T-cell (primary cell): ENCODE measurements at regions not wholly inside any gene's neighbourhood (a gene's known extent, or its start where the extent isn't known, plus 50 kb on each side); places are given as distances from the start of the nearest gene placed in this dataset.
"Not testable (repeated sequence)": the region's sequence is repeated elsewhere in the genome, so short reads cannot be mapped to it uniquely, and the experiment has no call there.

Experiments
- ATAC-seq, 4 experiments: fragments of 200-7000 bp in 3 of 4; fragments of 150-1000 bp in 1 of 4; cut with Tn5 transposase; replicated peaks in 1 of 4; 1 replicate in 3 of 4; 2 replicates in 1 of 4; pipeline ENCODE4 v1.10.0; 2021; ENCODE audit warnings: moderate library complexity in 3 of 4, mild to moderate bottlenecking in 2 of 4, moderate number of reproducible peaks in 1 of 4
- CTCF ChIA-PET, 2 donors: fragments of 300-600 bp; sonication (Branson Sonifier 250); formaldehyde crosslinking; loops; one replicate each; lab custom pipeline; 2022; ENCODE audit warnings: antibody characterized with exemption in 2 of 2; lab: Charles Lee
- POLR2A ChIA-PET, 2 donors: fragments of 300-600 bp; sonication (Branson Sonifier 250); formaldehyde crosslinking; loops; one replicate each; lab custom pipeline; 2022; ENCODE audit warnings: antibody characterized with exemption in 2 of 2; lab: Charles Lee
- DNase-seq, 35 experiments: peaks; one replicate each; pipeline versions ENCODE4 v3.0.0 to v3.0.0-alpha.2; 2013 to 2023
- H3K27ac ChIP-seq: one replicate; pipeline ENCODE4 v1.5.1; 2013; ENCODE audit warnings: low read length
- H3K27me3 ChIP-seq, 2 experiments: replicated peaks in 1 of 2; 1 replicate in 1 of 2; 2 replicates in 1 of 2; pipeline versions ENCODE4 v1.6.1 to v1.7.0; 2013; ENCODE audit warnings: low read length in 1 of 2, mixed read lengths in 1 of 2; ENCODE audit not compliant: control insufficient read depth in 2 of 2, insufficient read depth in 2 of 2; ENCODE audit errors: extremely low read depth in 1 of 2
- H3K36me3 ChIP-seq, 2 donors: 1 replicate in 1 of 2; 2 replicates in 1 of 2; pipeline versions ENCODE4 v1.6.1 to v1.7.0; 2013; ENCODE audit warnings: low read length in 1 of 2; ENCODE audit not compliant: control insufficient read depth in 2 of 2, insufficient read depth in 1 of 2; ENCODE audit errors: extremely low read depth in 1 of 2
- H3K4me1 ChIP-seq, 2 experiments: 1 replicate in 1 of 2; 2 replicates in 1 of 2; pipeline versions ENCODE4 v1.6.1 to v1.7.0; 2013; ENCODE audit warnings: low read length in 2 of 2, mixed read lengths in 1 of 2; ENCODE audit not compliant: insufficient read depth in 2 of 2, control insufficient read depth in 1 of 2; ENCODE audit errors: extremely low read depth in 1 of 2
- H3K4me3 ChIP-seq, 2 donors: 1 replicate in 1 of 2; 2 replicates in 1 of 2; pipeline versions ENCODE4 v1.5.1 to v1.7.0; 2013; ENCODE audit warnings: mild to moderate bottlenecking in 2 of 2, low read length in 1 of 2, moderate library complexity in 1 of 2; ENCODE audit not compliant: control insufficient read depth in 1 of 2; ENCODE audit errors: extremely low read depth in 1 of 2
- H3K9me3 ChIP-seq: 2 replicates; pipeline ENCODE4 v1.7.0; 2013
- H3K27ac Mint-ChIP-seq, 2 donors: one replicate each; pipeline ENCODE4 v1.8.0; 2020 to 2021; ENCODE audit warnings: mild to moderate bottlenecking in 2 of 2, mixed read lengths in 2 of 2
- H3K27me3 Mint-ChIP-seq, 2 donors: one replicate each; pipeline ENCODE4 v1.8.0; 2021 to 2022; ENCODE audit warnings: mixed read lengths in 2 of 2
- H3K36me3 Mint-ChIP-seq: one replicate; pipeline ENCODE4 v1.8.0; 2021; ENCODE audit warnings: mixed read lengths
- H3K4me1 Mint-ChIP-seq, 3 donors: one replicate each; pipeline ENCODE4 v1.8.0; 2020 to 2022; ENCODE audit warnings: mixed read lengths in 3 of 3, mild to moderate bottlenecking in 1 of 3
- H3K4me3 Mint-ChIP-seq, 3 donors: one replicate each; pipeline ENCODE4 v1.8.0; 2020 to 2022; ENCODE audit warnings: mild to moderate bottlenecking in 3 of 3, mixed read lengths in 3 of 3, moderate library complexity in 3 of 3
- H3K9me3 Mint-ChIP-seq, 3 donors: one replicate each; pipeline ENCODE4 v1.8.0; 2020 to 2022; ENCODE audit warnings: mixed read lengths in 3 of 3
- WGBS: methylation state at CpG from one replicate; pipeline ENCODE4 v1.1.5; 2013; ENCODE audit warnings: missing lambda C conversion rate; ENCODE audit not compliant: insufficient coverage; 5-methylcytosine and 5-hydroxymethylcytosine counted together

DNA sequence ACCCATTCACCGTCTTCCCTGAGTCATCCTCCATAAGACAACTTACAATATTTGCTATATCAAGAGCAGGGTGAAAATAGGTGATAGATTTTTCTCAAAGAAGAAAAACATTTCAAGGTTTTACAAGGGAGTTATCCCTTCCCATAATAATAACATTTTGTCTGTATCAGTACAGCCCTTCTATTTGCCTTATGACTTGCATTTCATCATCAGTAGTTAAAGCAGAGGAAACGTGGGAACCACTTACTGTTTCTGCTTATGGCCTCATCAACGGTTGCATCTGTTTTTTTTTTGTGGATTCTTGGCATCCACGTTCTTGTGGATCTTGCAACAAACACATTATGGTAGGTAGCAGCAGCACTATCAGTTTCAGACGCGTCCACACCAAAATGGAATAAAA lies 678.4 kb upstream of the DEFB115 start:
- H3K4me1 Mint-ChIP-seq, ATAC-seq, H3K27ac ChIP-seq, H3K36me3 Mint-ChIP-seq, H3K36me3 ChIP-seq, CTCF ChIA-PET, H3K4me1 ChIP-seq, H3K27me3 Mint-ChIP-seq, H3K27ac Mint-ChIP-seq, H3K4me3 ChIP-seq, H3K9me3 ChIP-seq, H3K27me3 ChIP-seq, DNase-seq, POLR2A ChIA-PET, H3K4me3 Mint-ChIP-seq: not testable (repeated sequence)
- no CpG with 5 or more reads among the region's 6 CpGs for WGBS
- H3K9me3 Mint-ChIP-seq = peaks cover 4 to 14% (median 5%) of the 10 kb centered on the region in 3 donors

DNA sequence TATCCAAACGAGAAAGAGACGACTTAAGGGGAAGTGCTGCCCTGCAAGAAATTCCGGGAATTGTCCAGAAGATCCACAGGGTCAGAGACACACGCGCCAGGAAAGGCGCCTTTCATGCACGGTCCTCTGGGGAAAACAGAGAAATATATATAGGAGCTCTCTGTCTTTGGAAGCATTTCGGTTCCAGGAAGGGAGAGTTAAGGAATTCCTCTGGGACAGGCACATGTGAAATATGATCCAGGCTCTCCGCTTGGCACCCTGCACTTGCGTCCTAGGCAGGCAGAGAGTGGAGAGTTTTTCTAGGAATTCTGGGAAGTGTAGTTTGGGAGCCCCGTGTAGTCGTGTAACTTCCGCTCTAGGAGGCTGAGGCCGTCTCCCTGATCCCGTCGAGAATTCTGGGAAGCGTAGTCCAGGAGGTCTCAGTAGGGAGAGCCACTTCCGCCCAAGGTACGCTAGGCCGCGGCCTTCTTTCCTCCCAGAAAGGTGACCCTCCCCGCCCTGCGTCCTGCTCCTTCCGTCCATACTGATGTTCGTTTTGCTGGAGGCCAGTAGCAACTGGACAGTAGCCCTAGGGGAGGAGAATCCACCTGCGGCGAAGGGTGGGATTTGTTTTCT lies 677.5 kb upstream of the DEFB115 start:
- H3K27me3 Mint-ChIP-seq, H3K36me3 ChIP-seq, H3K9me3 ChIP-seq, H3K27ac Mint-ChIP-seq, H3K4me3 Mint-ChIP-seq, CTCF ChIA-PET, H3K4me1 ChIP-seq, POLR2A ChIA-PET, ATAC-seq, H3K27ac ChIP-seq, H3K4me1 Mint-ChIP-seq, DNase-seq, H3K4me3 ChIP-seq, H3K27me3 ChIP-seq, H3K36me3 Mint-ChIP-seq: not testable (repeated sequence)
- 31% methylated on average over 13 of the region's 27 CpGs for WGBS
- H3K9me3 Mint-ChIP-seq = peaks cover 2 to 14% (median 5%) of the 10 kb centered on the region in 3 donors

DNA sequence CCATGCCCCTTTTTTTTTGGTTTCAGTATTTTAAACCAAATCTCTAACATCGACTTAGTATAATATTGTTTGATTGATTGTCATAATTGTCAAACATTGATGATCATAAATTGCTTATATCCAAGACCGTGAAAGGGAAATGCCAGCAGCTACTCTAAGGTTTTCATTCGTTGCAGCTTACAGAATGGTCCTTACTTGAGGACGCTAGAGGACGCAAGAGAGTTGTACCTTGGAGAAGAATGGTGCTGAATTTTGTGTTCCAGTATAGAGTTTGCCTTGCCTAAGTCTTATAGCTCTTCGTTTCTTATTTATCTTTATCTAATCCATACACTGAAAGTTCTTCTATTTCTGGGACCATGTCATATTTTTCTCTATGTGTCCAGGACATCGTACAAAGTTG lies 675.6 kb upstream of the DEFB115 start:
- H3K27me3 Mint-ChIP-seq, H3K36me3 Mint-ChIP-seq, POLR2A ChIA-PET, H3K4me3 ChIP-seq, H3K4me1 Mint-ChIP-seq, H3K27ac ChIP-seq, H3K36me3 ChIP-seq, H3K4me3 Mint-ChIP-seq, CTCF ChIA-PET, DNase-seq, ATAC-seq, H3K27ac Mint-ChIP-seq, H3K9me3 ChIP-seq, H3K4me1 ChIP-seq, H3K27me3 ChIP-seq: not testable (repeated sequence)
- H3K9me3 Mint-ChIP-seq = peaks cover 2 to 14% (median 5%) of the 10 kb centered on the region in 3 donors
- WGBS = 67% methylated on average over 1 of the region's 7 CpGs

DNA sequence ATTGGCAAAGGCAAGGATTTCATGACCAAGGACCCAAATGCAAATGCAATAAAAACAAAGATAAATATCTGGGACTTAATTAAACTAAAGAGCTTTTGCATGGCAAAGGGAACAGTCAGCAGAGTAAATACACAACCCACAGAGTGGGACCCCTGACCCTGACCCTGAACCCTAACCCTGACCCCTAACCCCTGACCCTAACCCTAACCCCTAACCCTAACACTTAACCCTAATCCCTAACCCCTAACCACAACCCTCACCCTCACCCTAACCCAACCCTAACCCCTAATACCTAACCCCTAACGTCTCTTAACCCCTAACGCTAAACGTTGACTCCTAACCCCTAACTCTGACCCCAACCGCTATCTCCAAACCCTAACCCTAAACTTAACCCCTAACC lies 673.1 kb upstream of the DEFB115 start:
- H3K27me3 ChIP-seq, H3K27ac ChIP-seq, H3K36me3 ChIP-seq, H3K4me1 Mint-ChIP-seq, CTCF ChIA-PET, H3K9me3 ChIP-seq, H3K27me3 Mint-ChIP-seq, H3K36me3 Mint-ChIP-seq, DNase-seq, H3K4me1 ChIP-seq, H3K4me3 ChIP-seq, H3K27ac Mint-ChIP-seq, POLR2A ChIA-PET, H3K4me3 Mint-ChIP-seq, ATAC-seq: not testable (repeated sequence)
- H3K9me3 Mint-ChIP-seq = peaks cover 2 to 11% (median 5%) of the 10 kb centered on the region in 3 donors
- no CpG with 5 or more reads among the region's 4 CpGs for WGBS

DNA sequence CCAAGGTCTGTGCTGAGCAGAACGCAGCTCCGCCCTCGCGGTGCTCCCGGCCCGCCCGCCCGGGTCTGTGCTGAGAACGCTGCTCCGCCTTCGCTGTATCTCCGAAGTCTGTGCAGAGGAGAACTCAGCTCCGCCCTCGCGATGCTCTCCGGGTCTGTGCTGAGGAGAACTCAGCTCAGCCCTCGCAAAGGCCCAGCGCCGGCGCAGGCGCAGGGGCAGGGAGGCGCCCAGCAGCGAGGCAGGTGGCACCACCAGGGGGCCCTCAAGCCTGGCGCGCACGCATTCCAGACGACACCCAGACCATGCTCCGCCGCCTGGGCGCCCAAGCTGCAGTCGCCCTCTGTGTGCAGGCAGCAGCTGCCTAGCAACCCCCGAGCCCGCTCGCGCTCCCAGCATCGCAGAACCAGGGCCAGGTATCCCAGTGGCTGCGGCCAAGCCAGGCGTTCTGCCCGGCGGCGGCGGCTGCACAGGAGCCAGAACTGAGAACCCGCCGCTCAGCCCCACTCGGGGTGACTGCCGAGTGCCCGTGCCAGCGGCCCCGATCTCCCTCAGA lies 672.1 kb upstream of the DEFB115 start:
- H3K9me3 Mint-ChIP-seq, H3K27me3 ChIP-seq, ATAC-seq, H3K4me3 ChIP-seq, H3K36me3 ChIP-seq, H3K4me1 Mint-ChIP-seq, H3K4me1 ChIP-seq, H3K36me3 Mint-ChIP-seq, POLR2A ChIA-PET, H3K9me3 ChIP-seq, H3K4me3 Mint-ChIP-seq, CTCF ChIA-PET, H3K27ac Mint-ChIP-seq, H3K27me3 Mint-ChIP-seq, H3K27ac ChIP-seq: not testable (repeated sequence)
- DNase-seq = peak in 2 of 35 experiments; percentile 4
- WGBS = 50% methylated on average over 30 of the region's 49 CpGs

DNA sequence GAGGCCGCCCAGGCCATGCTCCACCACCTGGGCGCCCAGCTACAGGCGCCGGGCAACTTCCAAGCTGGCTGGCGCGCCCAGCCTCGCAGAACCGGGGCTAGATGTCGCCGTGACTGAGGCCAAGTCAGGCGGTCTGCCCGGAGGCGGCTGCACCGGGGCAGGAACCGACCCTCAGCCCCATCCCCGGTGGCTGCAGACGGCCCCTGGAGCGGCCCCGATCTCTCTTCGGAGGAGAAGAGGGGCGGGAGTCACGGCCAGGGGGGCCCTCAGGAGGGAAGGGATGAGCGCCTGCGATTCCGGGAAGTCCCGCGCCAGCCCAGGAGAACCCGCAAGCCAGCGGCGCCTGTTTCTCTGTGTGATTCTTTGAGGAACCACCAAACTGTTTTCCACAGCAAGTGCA lies 671.3 kb upstream of the DEFB115 start:
- H3K4me1 Mint-ChIP-seq, H3K36me3 Mint-ChIP-seq, ATAC-seq, H3K36me3 ChIP-seq, DNase-seq, H3K27ac ChIP-seq, POLR2A ChIA-PET, H3K27me3 ChIP-seq, H3K27me3 Mint-ChIP-seq, H3K9me3 ChIP-seq, H3K9me3 Mint-ChIP-seq, H3K4me1 ChIP-seq, CTCF ChIA-PET, H3K4me3 Mint-ChIP-seq, H3K27ac Mint-ChIP-seq, H3K4me3 ChIP-seq: not testable (repeated sequence)
- WGBS = 24% methylated on average over 17 of the region's 30 CpGs

DNA sequence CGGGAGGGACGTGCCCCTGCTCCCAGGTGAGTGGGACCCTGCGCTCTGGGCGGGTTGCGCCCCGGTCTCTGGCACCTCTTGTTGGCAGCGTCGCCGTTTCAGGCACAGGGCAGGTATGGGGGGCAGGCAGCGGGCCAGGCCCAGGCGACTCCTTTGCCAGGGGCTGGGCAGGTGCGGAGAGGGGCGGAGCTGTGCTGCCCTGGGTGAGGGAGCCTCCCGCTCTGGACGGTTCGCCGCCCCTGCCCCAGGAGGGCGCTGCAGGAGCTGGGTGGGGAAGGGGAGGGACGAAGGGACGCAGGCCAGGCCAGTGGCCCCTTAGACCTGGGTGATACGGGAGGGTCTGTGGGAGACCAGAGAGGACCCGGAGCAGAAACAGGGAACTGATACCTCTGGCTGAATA lies 663.9 kb upstream of the DEFB115 start:
- POLR2A ChIA-PET = no interaction called here
- H3K4me1 Mint-ChIP-seq = no peaks in the 10 kb centered on the region
- peaks cover 0 to 7% (median 0%) of the 10 kb centered on the region in 3 donors for H3K9me3 Mint-ChIP-seq
- H3K4me3 Mint-ChIP-seq = no peak overlapping the region
- Histone ChIP-seq H3K27ac (no peak overlapping the region), H3K9me3 (no peaks in the 10 kb centered on the region), H3K4me1 (no peaks in the 10 kb centered on the region), H3K4me3 (no peak overlapping the region), H3K36me3 (no peaks in the 10 kb centered on the region), H3K27me3 (no peaks in the 10 kb centered on the region)
- CTCF ChIA-PET = no interaction called here
- ATAC-seq (no peak), DNase-seq (no peak)
- no peak overlapping the region for H3K27ac Mint-ChIP-seq
- H3K27me3 Mint-ChIP-seq = no peaks in the 10 kb centered on the region
- no peaks in the 10 kb centered on the region for H3K36me3 Mint-ChIP-seq
- 87% methylated on average over 16 of the region's 22 CpGs for WGBS
